ENCODE measurements at regions not wholly inside any gene's neighbourhood (a gene's known extent, or its start where the extent isn't known, plus 50 kb on each side); places are given as distances from the start of the nearest gene placed in this dataset.

DNA sequence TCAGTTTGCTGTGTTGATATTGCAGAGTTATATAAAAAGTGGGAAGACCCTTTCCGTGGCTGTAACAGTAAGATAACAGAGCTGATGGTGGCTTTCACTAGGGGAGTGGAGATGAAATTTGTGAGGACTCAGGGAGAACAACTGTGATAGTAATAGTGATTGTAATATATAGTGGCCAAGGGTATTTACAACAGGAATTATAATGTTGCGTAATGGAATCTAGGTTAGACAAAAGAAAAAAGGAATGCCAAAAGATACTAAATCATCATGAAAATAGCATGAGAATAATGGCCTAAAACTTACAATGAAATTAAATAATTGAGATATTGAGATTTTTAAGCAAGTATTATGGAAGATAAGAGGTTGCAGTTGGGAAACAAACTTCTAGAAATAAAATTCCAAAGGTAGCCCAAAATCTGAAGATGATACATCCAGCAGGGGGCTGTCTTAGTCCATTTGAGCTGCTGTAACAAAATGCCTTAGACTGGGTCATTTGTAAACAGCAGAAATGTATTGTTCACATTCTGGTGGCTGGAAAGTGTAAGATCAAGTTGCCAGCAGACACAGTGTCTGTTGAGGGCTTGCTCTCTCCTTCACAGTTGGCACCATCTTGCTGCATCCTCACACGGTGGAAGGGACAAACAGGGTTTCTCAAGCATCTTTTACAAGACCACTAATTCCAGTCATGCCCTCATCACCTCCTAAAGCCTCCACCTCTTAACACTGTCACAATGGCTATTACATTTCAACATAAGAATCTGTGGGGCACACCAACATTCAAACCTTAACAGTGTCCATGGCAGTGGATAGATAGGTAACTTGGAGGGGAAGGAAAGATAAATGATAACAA lies 711.2 kb downstream of the MRPL39 start:
- no peak for ATAC-seq
- no peak for DNase-seq (ENCODE audit: missing footprints)
- intact Hi-C loops (cut with DNase I): loop anchor here (2.0 to 5.0 kb wide), 2 partner anchors 417 to 491 kb away; no protein-coding TSS in a partner anchor

GRCh38 chr21:24894324-24894723 lies 713.0 kb downstream of the MRPL39 start:
- intact Hi-C loops (cut with DNase I): no loop called here
- DNase-seq (ENCODE audit: missing footprints) (no peak), ATAC-seq (no peak)

DNA sequence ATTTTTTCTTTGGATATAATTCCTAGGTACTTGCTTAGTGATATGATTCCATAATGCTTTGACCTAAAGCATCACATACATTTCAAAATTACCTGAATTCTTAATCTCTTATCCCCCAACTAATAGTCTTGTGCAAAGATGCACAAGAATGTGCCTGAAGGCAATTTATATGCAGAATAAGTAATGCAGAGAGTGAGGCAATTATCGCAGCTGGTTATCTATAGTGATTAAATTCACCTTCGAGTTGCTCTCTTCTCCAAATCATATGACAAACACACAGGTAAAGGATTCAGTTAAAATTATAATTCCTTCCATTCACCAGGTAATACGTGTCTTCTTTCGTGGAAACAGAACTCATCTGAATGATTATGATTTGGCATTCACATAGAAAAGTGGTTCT lies 717.3 kb downstream of the MRPL39 start:
- no peak for ATAC-seq
- no peak for DNase-seq (ENCODE audit: missing footprints)
- intact Hi-C loops (cut with DNase I): no loop called here

DNA sequence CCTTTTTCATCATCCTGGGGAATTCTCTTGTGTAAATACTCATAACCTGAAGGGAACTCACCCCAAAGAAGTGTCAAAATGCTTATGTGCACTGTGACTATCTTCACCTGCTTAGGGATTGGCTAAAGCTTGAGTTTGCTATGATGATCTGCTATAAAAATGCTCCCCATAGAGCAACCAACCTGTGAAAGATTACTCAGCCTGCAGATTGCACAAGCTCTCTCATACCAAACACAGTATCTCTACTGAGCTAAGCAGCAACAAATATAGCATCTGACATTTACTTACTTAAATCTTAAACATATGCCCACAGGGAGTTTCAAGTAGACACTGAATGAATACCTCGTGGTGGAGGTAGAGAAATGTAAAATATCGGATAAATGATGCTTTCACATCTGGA lies 725.8 kb downstream of the MRPL39 start:
- intact Hi-C loops (cut with DNase I): no loop called here
- DNase-seq (ENCODE audit: missing footprints) (no peak), ATAC-seq (no peak)

DNA sequence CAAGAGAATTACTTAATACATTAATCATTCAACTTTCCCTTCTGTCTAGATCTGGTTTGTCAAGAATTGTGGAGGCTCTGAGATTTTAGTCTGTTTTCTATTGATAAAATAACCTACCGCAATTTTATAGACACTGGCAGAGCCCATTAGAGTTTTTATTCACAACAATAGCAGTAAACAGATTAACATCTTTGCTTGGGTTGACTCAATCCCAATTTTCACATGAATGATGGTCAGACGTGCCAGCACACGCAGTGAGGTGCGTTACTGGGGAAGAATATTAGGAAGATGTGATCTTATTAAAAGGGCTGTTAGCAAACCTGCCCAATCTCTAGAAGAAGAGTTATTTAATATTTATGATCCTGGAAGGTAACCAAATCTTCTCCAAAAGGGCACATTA lies 736.6 kb downstream of the MRPL39 start:
- DNase-seq (ENCODE audit: missing footprints): no peak
- no peak for ATAC-seq
- intact Hi-C loops (cut with DNase I): no loop called here

GRCh38 chr21:24869862-24870261 lies 737.4 kb downstream of the MRPL39 start:
- no peak for ATAC-seq
- no peak for DNase-seq (ENCODE audit: missing footprints)
- intact Hi-C loops (cut with DNase I): no loop called here

DNA sequence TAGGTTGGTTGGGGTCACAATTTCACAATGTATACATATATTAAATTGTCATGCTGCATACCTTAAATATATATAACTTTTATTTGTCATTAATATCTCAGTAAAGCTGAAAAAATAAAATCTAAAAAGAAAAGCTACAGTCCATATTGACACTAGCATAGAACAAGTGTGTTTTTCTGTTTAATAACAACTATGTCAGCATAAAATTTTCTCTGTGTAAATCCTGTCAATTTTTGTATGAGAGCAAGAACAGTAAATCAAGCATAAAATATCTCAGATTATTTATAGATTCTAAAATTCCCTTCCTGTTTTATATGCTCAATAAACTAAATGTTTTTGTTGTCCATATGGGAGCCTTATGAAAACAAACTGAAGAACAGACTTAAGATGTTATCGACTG lies 739.2 kb downstream of the MRPL39 start:
- DNase-seq (ENCODE audit: missing footprints): no peak
- intact Hi-C loops (cut with DNase I): no loop called here
- no peak for ATAC-seq

DNA sequence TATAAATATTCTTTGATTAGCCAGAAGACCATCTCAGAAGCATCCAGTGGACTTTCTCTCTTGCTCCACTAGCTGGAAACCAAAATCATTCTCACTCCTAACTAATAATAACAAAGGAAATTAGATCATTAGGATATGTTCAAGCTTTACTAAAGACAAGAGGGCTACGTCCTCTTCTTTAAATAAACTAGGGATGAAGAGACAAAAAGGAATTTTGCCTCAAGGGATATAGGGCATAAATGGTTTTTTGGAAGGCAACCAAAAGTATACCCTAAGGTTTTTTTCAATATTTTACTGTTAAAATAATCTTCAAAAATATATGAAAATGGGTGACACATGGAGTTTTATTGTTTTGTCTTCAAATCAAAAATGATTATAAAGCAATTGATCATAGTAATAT lies 745.8 kb downstream of the MRPL39 start:
- no peak for DNase-seq (ENCODE audit: missing footprints)
- intact Hi-C loops (cut with DNase I): no loop called here
- no peak for ATAC-seq

- ATAC-seq (no peak), DNase-seq (ENCODE audit: missing footprints) (no peak)
- intact Hi-C loops (cut with DNase I): no loop called here
Observed at GRCh38 chr21:24856326-24856725, 751.0 kb downstream of the MRPL39 start.

- ATAC-seq: no peak
- intact Hi-C loops (cut with DNase I): no loop called here
- DNase-seq (ENCODE audit: missing footprints): no peak
Observed at GRCh38 chr21:24852610-24853195, 754.6 kb downstream of the MRPL39 start.

GRCh38 chr21:24850121-24850520 lies 757.2 kb downstream of the MRPL39 start:
- intact Hi-C loops (cut with DNase I): no loop called here
- ATAC-seq: no peak

GRCh38 chr21:24844671-24845070 lies 762.6 kb downstream of the MRPL39 start:
- no peak for DNase-seq (ENCODE audit: missing footprints)
- intact Hi-C loops (cut with DNase I): no loop called here
- no peak for ATAC-seq

More at GRCh38 chr21:24850121-24850520, 757.2 kb downstream of the MRPL39 start:
- no peak for DNase-seq (ENCODE audit: missing footprints)

DNA sequence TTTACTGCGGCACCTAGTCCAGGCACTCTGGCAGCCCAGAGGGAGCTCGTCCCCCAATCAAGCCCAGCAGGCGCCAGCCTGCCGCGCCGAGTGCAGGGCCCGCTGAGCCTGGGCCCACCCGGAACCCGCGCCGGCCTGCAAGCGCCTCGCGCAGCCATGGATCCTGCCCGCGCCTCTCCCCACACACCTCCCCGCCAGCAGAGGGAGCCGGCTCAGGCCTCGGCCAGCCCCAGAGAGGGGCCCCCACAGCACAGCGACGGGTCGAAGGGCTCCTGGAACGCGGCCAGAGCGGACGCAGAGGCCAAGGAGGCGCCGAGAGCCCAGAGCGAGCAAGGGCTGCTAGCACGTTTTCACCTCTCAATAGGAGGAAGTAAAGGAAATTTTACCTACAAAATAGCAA lies 767.0 kb downstream of the MRPL39 start:
- intact Hi-C loops (cut with DNase I): no loop called here
- ATAC-seq (no peak), DNase-seq (ENCODE audit: missing footprints) (no peak)

GRCh38 chr21:24832961-24833360 lies 774.3 kb downstream of the MRPL39 start:
- ATAC-seq (no peak), DNase-seq (ENCODE audit: missing footprints) (no peak)
- intact Hi-C loops (cut with DNase I): no loop called here

DNA sequence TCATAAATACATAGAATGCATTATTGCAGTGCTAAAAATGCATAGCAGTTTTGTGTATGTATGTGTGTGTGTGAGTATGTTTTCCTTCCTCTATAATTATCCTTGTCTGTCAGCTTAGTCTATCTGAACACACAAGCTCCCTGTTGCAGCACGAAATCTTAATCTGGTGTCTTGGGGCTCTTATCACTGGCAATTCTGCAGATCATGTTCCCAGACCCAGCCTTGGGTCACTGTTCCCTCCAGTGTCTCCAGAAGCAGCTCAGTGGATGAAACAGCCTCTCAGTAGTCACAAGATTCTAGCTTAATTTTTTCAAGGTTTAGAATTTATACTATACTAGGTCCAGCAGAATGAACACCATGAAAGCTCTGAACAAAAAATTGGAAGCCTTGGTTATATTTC lies 777.9 kb downstream of the MRPL39 start:
- intact Hi-C loops (cut with DNase I): no loop called here
- no peak for DNase-seq (ENCODE audit: missing footprints)
- ATAC-seq: peak; percentile 42

DNA sequence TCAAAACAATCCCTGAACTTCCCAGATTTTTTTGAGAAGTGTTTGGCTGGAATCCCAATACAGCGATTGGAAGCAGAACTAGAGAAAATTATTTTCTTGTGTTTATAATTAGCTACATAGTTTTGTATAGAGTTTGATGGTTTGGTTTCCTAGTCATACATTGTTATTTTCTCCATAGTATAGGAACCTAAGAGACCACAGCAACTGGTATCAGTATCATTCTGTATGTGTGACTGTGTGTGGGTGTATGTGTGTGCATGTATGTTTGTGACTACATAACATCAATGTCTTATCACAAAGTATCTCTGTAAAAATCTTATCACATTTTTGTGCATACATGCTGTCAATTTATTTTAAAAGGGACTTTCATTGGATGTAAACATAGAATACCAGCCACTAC lies 780.5 kb downstream of the MRPL39 start:
- no peak for ATAC-seq
- intact Hi-C loops (cut with DNase I): no loop called here

DNA sequence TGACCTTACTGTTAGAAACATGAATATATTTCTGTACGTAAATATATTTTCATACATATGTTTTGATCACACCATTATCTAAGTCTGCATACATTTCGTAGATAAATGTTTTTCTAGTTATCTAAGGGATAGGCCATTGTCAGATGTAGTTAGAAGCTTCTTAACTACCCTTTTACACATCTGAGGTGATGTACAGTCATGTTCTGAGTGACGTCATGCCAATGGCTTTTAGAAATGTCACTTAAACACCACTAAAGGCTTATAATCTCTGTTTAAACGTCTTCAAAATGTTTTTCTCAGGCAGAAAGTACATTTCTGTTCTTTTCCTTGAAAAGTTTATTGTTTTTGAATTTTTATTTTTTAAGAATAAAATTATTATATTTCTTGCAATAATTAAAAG lies 781.9 kb downstream of the MRPL39 start:
- ATAC-seq: no peak
- intact Hi-C loops (cut with DNase I): no loop called here
- DNase-seq (ENCODE audit: missing footprints): no peak

More for the DNA sequence above, 780.5 kb downstream of the MRPL39 start:
- DNase-seq (ENCODE audit: missing footprints): no peak

- intact Hi-C loops (cut with DNase I): no loop called here
- DNase-seq (ENCODE audit: missing footprints) (no peak), ATAC-seq (no peak)
Observed at GRCh38 chr21:24824209-24824608, 783.1 kb downstream of the MRPL39 start.

DNA sequence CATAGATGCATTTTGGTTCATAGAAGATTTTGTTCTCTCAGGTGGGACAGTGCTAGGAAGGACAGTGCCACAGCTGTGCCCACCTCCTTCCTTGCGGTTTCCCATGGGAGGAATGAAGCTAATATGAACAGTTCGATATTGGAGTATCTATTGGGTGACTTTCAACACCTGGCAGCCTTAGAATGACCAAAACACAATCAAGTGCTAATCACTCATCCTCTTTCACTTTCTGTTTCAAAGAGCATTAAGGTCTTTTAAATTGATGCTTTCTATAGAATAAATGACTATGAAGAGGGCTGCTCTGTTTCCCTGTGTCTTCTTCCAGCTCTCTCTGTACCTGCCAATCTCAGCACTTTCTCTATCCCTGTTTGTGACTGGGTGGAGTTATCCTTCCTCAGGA lies 784.0 kb downstream of the MRPL39 start:
- DNase-seq (ENCODE audit: missing footprints): no peak
- no peak for ATAC-seq
- intact Hi-C loops (cut with DNase I): no loop called here

DNA sequence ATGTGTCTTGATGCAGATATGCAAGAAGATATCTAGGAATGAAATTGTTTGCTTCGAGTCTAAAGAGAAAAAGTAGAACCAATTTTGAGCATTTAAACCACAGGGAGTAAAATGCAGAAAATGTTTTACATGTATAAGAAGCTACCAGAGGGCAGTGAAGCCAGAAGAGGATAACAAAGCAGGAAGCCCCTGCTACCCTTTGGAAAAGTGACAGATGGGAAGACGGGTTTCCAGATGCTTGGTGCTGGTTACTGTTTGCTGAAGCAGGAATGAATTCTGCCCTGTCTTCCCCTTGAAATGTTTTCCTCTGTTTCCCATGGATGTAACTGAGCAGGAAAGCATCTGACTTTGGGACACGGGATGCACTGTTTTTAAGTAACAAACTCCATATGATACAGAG lies 822.2 kb downstream of the MRPL39 start:
- no peak for DNase-seq (ENCODE audit: missing footprints)

DNA sequence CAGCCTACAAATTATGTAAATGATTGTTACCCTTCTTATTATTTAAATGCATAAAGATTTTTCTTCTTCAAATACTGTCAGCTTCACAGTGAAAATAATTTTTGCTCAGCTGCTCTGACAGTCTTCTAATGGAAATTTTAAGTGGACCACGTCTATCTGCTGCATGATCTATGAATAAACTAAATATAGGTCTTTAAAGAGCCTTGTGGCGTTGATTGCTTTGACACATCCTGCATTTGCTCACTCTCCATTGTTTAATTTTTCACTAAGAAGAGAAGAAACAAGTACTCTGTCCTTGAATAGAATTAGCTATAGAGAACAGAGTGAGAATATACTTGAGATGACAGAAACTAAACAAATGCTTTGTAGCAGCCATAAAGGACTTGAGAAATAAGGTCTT lies 826.1 kb downstream of the MRPL39 start:
- intact Hi-C loops (cut with DNase I): no loop called here

More for the DNA sequence above, 822.2 kb downstream of the MRPL39 start:
- no peak for ATAC-seq
- intact Hi-C loops (cut with DNase I): no loop called here

More for the DNA sequence above, 826.1 kb downstream of the MRPL39 start:
- ATAC-seq (no peak), DNase-seq (ENCODE audit: missing footprints) (no peak)

Data from Right ventricle myocardium inferior (tissue), 1 donor.